PC-9 (cell line): ENCODE measurements at regions not wholly inside any gene's neighbourhood (a gene's known extent, or its start where the extent isn't known, plus 50 kb on each side); places are given as distances from the start of the nearest gene placed in this dataset.

Experiments
- BruUV-seq: library from RNA; stranded (reverse); fragments of 400-500 nt; replicated peaks from 2 replicates; lab custom pipeline; 2021; lab: Mats Ljungman, UMichigan
- CTCF ChIA-PET: fragments of 300-600 bp; sonication (Branson Sonifier 250); formaldehyde crosslinking; loops from one replicate; lab custom pipeline; 2022; ENCODE audit warnings: antibody characterized with exemption; lab: Charles Lee
- POLR2A ChIA-PET: fragments of 300-600 bp; sonication (Branson Sonifier 250); formaldehyde crosslinking; loops from one replicate; lab custom pipeline; 2022; ENCODE audit warnings: antibody characterized with exemption; ENCODE audit not compliant: unreplicated experiment; lab: Charles Lee
- DNase-seq, 2 experiments: peaks; one replicate each; pipeline versions ENCODE4 v3.0.0 to v3.0.0-alpha.2; 2015 to 2022; ENCODE audit warnings: mixed read lengths in 1 of 2
- H2AFZ ChIP-seq: fragments of 200-600 bp; sonication (generic); 2 replicates; pipeline ENCODE4 v1.8.1; 2017; ENCODE audit warnings: antibody characterized with exemption
- H3F3A ChIP-seq: fragments of 200-600 bp; sonication (generic); 2 replicates; pipeline ENCODE4 v1.8.1; 2017; ENCODE audit warnings: antibody characterized with exemption, mild to moderate bottlenecking, low read depth; ENCODE audit not compliant: insufficient read depth
- H3K27ac ChIP-seq: fragments of 200-600 bp; sonication (generic); 2 replicates; pipeline ENCODE4 v1.6.1; 2016; ENCODE audit warnings: mixed run types
- H3K27me3 ChIP-seq: fragments of 200-600 bp; sonication (generic); 2 replicates; pipeline ENCODE4 v1.6.1; 2016; ENCODE audit warnings: low read depth, mixed run types; ENCODE audit not compliant: insufficient read depth
- H3K36me3 ChIP-seq: fragments of 200-600 bp; sonication (generic); 2 replicates; pipeline ENCODE4 v1.6.1; 2016; ENCODE audit warnings: low read depth, mixed run types
- H3K4me1 ChIP-seq: fragments of 200-600 bp; sonication (generic); replicated peaks from 2 replicates; pipeline ENCODE4 v1.6.1; 2016; ENCODE audit warnings: mixed run types; ENCODE audit not compliant: insufficient read depth
- H3K4me2 ChIP-seq: fragments of 200-600 bp; sonication (generic); 2 replicates; pipeline ENCODE4 v1.6.1; 2017; ENCODE audit warnings: mixed run types
- H3K4me3 ChIP-seq: fragments of 200-600 bp; sonication (generic); 2 replicates; pipeline ENCODE4 v1.6.1; 2016; ENCODE audit warnings: mixed run types
- H3K79me2 ChIP-seq: fragments of 200-600 bp; sonication (generic); 2 replicates; pipeline ENCODE4 v1.6.1; 2017; ENCODE audit warnings: low read depth, mixed run types
- H3K9me2 ChIP-seq: fragments of 200-600 bp; sonication (generic); 2 replicates; pipeline ENCODE4 v1.8.1; 2017; ENCODE audit warnings: mild to moderate bottlenecking; ENCODE audit not compliant: insufficient read depth
- H3K9me3 ChIP-seq: fragments of 200-600 bp; sonication (generic); 2 replicates; pipeline ENCODE4 v1.8.1; 2016; ENCODE audit warnings: low read depth; ENCODE audit not compliant: insufficient read depth
- H4K20me1 ChIP-seq: fragments of 200-600 bp; sonication (generic); 2 replicates; pipeline ENCODE4 v1.8.1; 2017; ENCODE audit not compliant: insufficient read depth
- EZH2 ChIP-seq: fragments of 200-600 bp; sonication (generic); IDR thresholded peaks from 2 replicates; pipeline ENCODE4 v1.8.0; 2017; ENCODE audit warnings: antibody characterized with exemption, low read depth
- intact Hi-C: fragments of 100-400 bp; cut with micrococcal nuclease; formaldehyde crosslinking; loops from one replicate; pipeline ENCODE4 v1.10.0; 2022; ENCODE audit not compliant: unreplicated experiment
- TF ChIP-seq, protein P1 (sequence below): fragments of 200-600 bp; sonication (generic); conservative IDR thresholded peaks from 2 replicates; pipeline ENCODE4 v1.6.1; 2017; ENCODE audit warnings: mixed run types, antibody characterized with exemption, mild to moderate bottlenecking, moderate library complexity

DNA sequence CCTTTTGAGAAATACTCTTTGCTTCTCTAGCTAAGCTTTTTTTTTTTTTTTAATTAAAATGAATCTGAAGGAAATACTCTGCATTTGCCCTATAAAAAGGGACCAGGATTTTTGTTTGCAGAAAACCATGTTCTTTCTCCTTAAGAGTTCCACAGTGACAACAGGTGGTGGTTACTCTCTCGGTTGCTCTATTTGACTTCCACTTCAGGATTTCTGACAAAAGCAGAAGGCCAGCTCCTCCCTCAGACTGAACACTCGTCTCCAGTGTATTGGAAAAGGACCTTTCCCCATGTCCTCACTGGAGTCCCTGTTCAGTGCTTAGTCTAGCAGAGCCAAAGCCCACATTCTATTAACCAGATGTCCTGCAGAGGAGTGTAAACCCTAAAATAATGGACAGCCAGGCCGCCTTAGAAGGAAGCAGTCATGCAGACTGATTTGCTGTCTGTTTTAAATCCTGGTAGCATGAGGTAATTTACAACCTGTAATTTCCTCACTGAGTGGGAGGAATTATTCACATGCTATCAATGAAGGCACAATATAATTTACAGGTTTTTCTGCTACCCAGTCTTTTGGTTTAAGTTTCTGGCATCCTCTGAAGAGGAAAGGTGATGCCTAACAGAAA, 599.3 kb downstream of the PYDC2 start:
- BruUV-seq, result no TSS peak
- POLR2A ChIA-PET, result no interaction called here
- intact Hi-C loops, result no loop called here

GRCh38 chr3:192061426-192061825, 600.5 kb downstream of the PYDC2 start:
- Histone ChIP-seq H3K9me2 (no peaks in the 10 kb centered on the region), H3K79me2 (no peaks in the 10 kb centered on the region), H3F3A (no peaks in the 10 kb centered on the region), H2AFZ (no peak overlapping the region), H3K27me3 (no peaks in the 10 kb centered on the region), H3K36me3 (no peaks in the 10 kb centered on the region), H3K4me1 (0 out of 2 replicates have a peak, but pooled peaks cover 8% of the 10 kb centered on the region), H3K9me3 (no peaks in the 10 kb centered on the region), H3K4me2 (no peak overlapping the region), H3K4me3 (no peak overlapping the region), H4K20me1 (no peaks in the 10 kb centered on the region), H3K27ac (no peak overlapping the region)
- no TSS peak for BruUV-seq
- ChIA-PET POLR2A (no interaction called here), CTCF (no interaction called here)
- TF ChIP-seq EZH2, result no peak
- TF ChIP-seq, protein P1, sequence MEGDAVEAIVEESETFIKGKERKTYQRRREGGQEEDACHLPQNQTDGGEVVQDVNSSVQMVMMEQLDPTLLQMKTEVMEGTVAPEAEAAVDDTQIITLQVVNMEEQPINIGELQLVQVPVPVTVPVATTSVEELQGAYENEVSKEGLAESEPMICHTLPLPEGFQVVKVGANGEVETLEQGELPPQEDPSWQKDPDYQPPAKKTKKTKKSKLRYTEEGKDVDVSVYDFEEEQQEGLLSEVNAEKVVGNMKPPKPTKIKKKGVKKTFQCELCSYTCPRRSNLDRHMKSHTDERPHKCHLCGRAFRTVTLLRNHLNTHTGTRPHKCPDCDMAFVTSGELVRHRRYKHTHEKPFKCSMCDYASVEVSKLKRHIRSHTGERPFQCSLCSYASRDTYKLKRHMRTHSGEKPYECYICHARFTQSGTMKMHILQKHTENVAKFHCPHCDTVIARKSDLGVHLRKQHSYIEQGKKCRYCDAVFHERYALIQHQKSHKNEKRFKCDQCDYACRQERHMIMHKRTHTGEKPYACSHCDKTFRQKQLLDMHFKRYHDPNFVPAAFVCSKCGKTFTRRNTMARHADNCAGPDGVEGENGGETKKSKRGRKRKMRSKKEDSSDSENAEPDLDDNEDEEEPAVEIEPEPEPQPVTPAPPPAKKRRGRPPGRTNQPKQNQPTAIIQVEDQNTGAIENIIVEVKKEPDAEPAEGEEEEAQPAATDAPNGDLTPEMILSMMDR, result no peak
- intact Hi-C loops, result no loop called here
- no peak for DNase-seq

More for the DNA sequence above, 599.3 kb downstream of the PYDC2 start:
- Histone ChIP-seq H3K9me3 (no peaks in the 10 kb centered on the region), H3K27me3 (no peaks in the 10 kb centered on the region), H4K20me1 (no peaks in the 10 kb centered on the region), H3K4me2 (no peak overlapping the region), H3K4me1 (0 out of 2 replicates have a peak, but pooled peaks cover 8% of the 10 kb centered on the region), H2AFZ (no peak overlapping the region), H3F3A (no peaks in the 10 kb centered on the region), H3K9me2 (no peaks in the 10 kb centered on the region), H3K4me3 (no peak overlapping the region), H3K36me3 (no peaks in the 10 kb centered on the region), H3K27ac (no peak overlapping the region), H3K79me2 (no peaks in the 10 kb centered on the region)
- TF ChIP-seq, protein P1, result no peak
- no peak for TF ChIP-seq EZH2
- DNase-seq, result no peak
- CTCF ChIA-PET, result no interaction called here

DNA sequence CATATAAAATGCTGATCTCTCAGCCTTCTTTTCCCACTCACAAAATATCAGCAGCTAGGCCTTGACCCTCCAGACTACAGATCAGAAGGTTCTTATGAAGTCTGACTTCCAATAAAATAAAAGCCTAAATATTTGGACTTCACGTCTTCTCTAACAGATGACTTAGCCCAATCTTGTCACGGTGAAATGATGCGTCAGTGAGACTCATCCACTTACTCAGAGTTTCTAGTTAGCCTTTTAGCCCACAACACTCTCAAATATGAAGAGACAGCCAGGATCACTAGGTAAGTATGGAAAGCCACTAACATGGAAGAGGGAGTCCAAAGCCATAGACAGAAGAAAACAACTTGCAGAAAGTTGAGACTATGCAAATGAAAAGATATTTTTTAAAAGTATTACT, 601.2 kb downstream of the PYDC2 start:
- Histone ChIP-seq H3K27me3 (no peaks in the 10 kb centered on the region), H3K27ac (no peak overlapping the region), H3F3A (no peaks in the 10 kb centered on the region), H2AFZ (no peak overlapping the region), H3K9me2 (no peaks in the 10 kb centered on the region), H4K20me1 (no peaks in the 10 kb centered on the region), H3K79me2 (no peaks in the 10 kb centered on the region), H3K4me1 (0 out of 2 replicates have a peak, but pooled peaks cover 8% of the 10 kb centered on the region), H3K36me3 (no peaks in the 10 kb centered on the region), H3K4me3 (no peak overlapping the region), H3K4me2 (no peak overlapping the region), H3K9me3 (no peaks in the 10 kb centered on the region)
- DNase-seq, result no peak
- intact Hi-C loops, result no loop called here
- no TSS peak for BruUV-seq
- ChIA-PET CTCF (no interaction called here), POLR2A (no interaction called here)
- TF ChIP-seq, protein P1, result no peak
- TF ChIP-seq EZH2, result no peak
